HCT116 (cell line): ENCODE measurements at regions not wholly inside any gene's neighbourhood (a gene's known extent, or its start where the extent isn't known, plus 50 kb on each side); places are given as distances from the start of the nearest gene placed in this dataset.

ENCODE experiments used
- ATAC-seq: fragments of 200-7000 bp; cut with Tn5 transposase; 2 replicates; pipeline ENCODE4 v1.9.1; 2020; ENCODE audit warnings: mild to moderate bottlenecking, moderate library complexity
- BruUV-seq: library from RNA; stranded (reverse); fragments of 400-500 nt; replicated peaks from 2 replicates; lab custom pipeline; 2021; lab: Mats Ljungman, UMichigan
- CTCF ChIA-PET: fragments of 300-600 bp; sonication (Branson Sonifier 250); formaldehyde crosslinking; loops from one replicate; lab custom pipeline; 2021; ENCODE audit warnings: antibody characterized with exemption; lab: Charles Lee
- POLR2A ChIA-PET: fragments of 300-600, 350-600 bp; sonication (Branson Sonifier 250); formaldehyde crosslinking; loops from one replicate; lab custom pipeline; 2021; ENCODE audit warnings: antibody characterized with exemption; lab: Charles Lee
- RAD21 ChIA-PET, 2 experiments: fragments of 300-600 bp; sonication (Branson Sonifier 250); formaldehyde crosslinking; loops; one replicate each; lab custom pipeline; 2023; ENCODE audit warnings: low total read pairs in 2 of 2; ENCODE audit not compliant: uncharacterized antibody in 2 of 2, unreplicated experiment in 2 of 2, low non-redundant PET in 1 of 2; lab: Charles Lee
- DNase-seq: peaks from one replicate; pipeline ENCODE4 v3.0.0-alpha.2; 2010; ENCODE audit warnings: low read depth, low spot score
- H2AFZ ChIP-seq: fragments of 200-600 bp; shearing (Covaris generic), sonication (generic); 2 replicates; pipeline ENCODE4 v1.6.1; 2017; ENCODE audit warnings: low read depth, mixed run types, mixed read lengths, antibody characterized with exemption, low read length; ENCODE audit not compliant: poor library complexity, severe bottlenecking
- H3K27ac ChIP-seq: 2 replicates; pipeline ENCODE4 v1.5.1; 2012; ENCODE audit warnings: low read depth, low read length
- H3K27me3 ChIP-seq: fragments of 200-600 bp; sonication (generic); 2 replicates; pipeline ENCODE4 v1.6.1; 2016; ENCODE audit warnings: mixed run types, low read length, mixed read lengths; ENCODE audit not compliant: insufficient read depth
- H3K36me3 ChIP-seq, 2 experiments: fragments of 200-500 bp in 1 of 2; fragments of 200-600 bp in 1 of 2; sonication (Bioruptor generic) in 1 of 2; sonication (generic) in 1 of 2; 2 replicates each; pipeline versions ENCODE4 v1.5.1 to v1.6.1; 2014 to 2016; ENCODE audit warnings: low read length in 2 of 2, inconsistent platforms in 1 of 2, mixed read lengths in 1 of 2, mixed run types in 1 of 2; ENCODE audit not compliant: insufficient read depth in 2 of 2, control insufficient read depth in 1 of 2
- H3K4me1 ChIP-seq, 2 experiments: fragments of 200-600 bp in 1 of 2; sonication (generic) in 1 of 2; 2 replicates each; pipeline versions ENCODE4 v1.5.1 to v1.6.1; 2012 to 2017; ENCODE audit warnings: low read length in 2 of 2, inconsistent platforms in 1 of 2, mild to moderate bottlenecking in 1 of 2, mixed read lengths in 1 of 2, mixed run types in 1 of 2, moderate library complexity in 1 of 2; ENCODE audit not compliant: insufficient read depth in 2 of 2, control insufficient read depth in 1 of 2
- H3K4me2 ChIP-seq: fragments of 200-600 bp; sonication (generic); 2 replicates; pipeline ENCODE4 v1.6.1; 2017; ENCODE audit warnings: mixed run types, low read length, mixed read lengths
- H3K4me3 ChIP-seq, 2 experiments: fragments of 200-600 bp in 1 of 2; sonication (generic) in 1 of 2; replicated peaks in 1 of 2; 2 replicates each; pipeline ENCODE4 v1.5.1; 2011 to 2016; ENCODE audit warnings: low read length in 2 of 2, control low read depth in 1 of 2, low read depth in 1 of 2, mild to moderate bottlenecking in 1 of 2, mixed read lengths in 1 of 2, mixed run types in 1 of 2
- H3K79me2 ChIP-seq: fragments of 200-600 bp; sonication (generic); 2 replicates; pipeline ENCODE4 v1.6.1; 2017; ENCODE audit warnings: mild to moderate bottlenecking, mixed run types, low read length, moderate library complexity, mixed read lengths; ENCODE audit not compliant: insufficient read depth
- H3K9ac ChIP-seq: fragments of 200-600 bp; sonication (generic); 2 replicates; pipeline ENCODE4 v1.6.1; 2016; ENCODE audit warnings: low read length, mixed read lengths
- H3K9me2 ChIP-seq: fragments of 200-600 bp; sonication (generic), shearing (Covaris generic); 2 replicates; pipeline ENCODE4 v1.6.1; 2017; ENCODE audit warnings: mixed run types, mild to moderate bottlenecking, moderate library complexity; ENCODE audit not compliant: insufficient read depth
- H3K9me3 ChIP-seq, 2 experiments: fragments of 200-500 bp in 1 of 2; fragments of 200-600 bp in 1 of 2; sonication (Bioruptor generic) in 1 of 2; sonication (generic) in 1 of 2; 2 replicates each; pipeline ENCODE4 v1.6.1; 2014 to 2017; ENCODE audit warnings: low read length in 2 of 2, mixed read lengths in 2 of 2, inconsistent platforms in 1 of 2, low read depth in 1 of 2, mild to moderate bottlenecking in 1 of 2, mixed run types in 1 of 2, moderate library complexity in 1 of 2; ENCODE audit not compliant: control insufficient read depth in 1 of 2, insufficient read depth in 1 of 2
- H4K20me1 ChIP-seq: fragments of 200-600 bp; sonication (generic), shearing (Covaris generic); 2 replicates; pipeline ENCODE4 v1.6.1; 2017; ENCODE audit warnings: mixed run types, mild to moderate bottlenecking, moderate library complexity; ENCODE audit not compliant: insufficient read depth
- CEBPB ChIP-seq: IDR thresholded peaks from 2 replicates; pipeline ENCODE4 v1.6.1; 2012; ENCODE audit warnings: low read depth
- EGR1 ChIP-seq: IDR thresholded peaks from 2 replicates; pipeline ENCODE4 v1.6.1; 2012; ENCODE audit warnings: low read depth
- ELF1 ChIP-seq: IDR thresholded peaks from 2 replicates; pipeline ENCODE4 v1.6.1; 2012; ENCODE audit warnings: low read depth, borderline replicate concordance
- JUND ChIP-seq: IDR thresholded peaks from 2 replicates; pipeline ENCODE4 v1.6.1; 2012
- POLR2AphosphoS5 ChIP-seq: IDR thresholded peaks from 2 replicates; pipeline ENCODE4 v1.6.1; 2011; ENCODE audit warnings: mild to moderate bottlenecking, low read depth, low read length, moderate library complexity
- RAD21 ChIP-seq: IDR thresholded peaks from 2 replicates; pipeline ENCODE4 v1.6.1; 2012; ENCODE audit warnings: low read depth, mild to moderate bottlenecking
- SP1 ChIP-seq: IDR thresholded peaks from 2 replicates; pipeline ENCODE4 v1.6.1; 2012; ENCODE audit warnings: low read depth
- YY1 ChIP-seq: IDR thresholded peaks from 2 replicates; pipeline ENCODE4 v1.6.1; 2011; ENCODE audit warnings: low read length, low read depth, moderate library complexity, mild to moderate bottlenecking; ENCODE audit not compliant: insufficient replicate concordance; ENCODE audit errors: extremely low read depth
- intact Hi-C: fragments of 100-400 bp; cut with micrococcal nuclease; formaldehyde crosslinking; loops from 2 replicates; pipeline ENCODE4 v1.10.0; 2022
- TF ChIP-seq, protein P1 (sequence below): IDR thresholded peaks from 2 replicates; pipeline ENCODE4 v1.6.1; 2012; ENCODE audit warnings: low read depth
- TF ChIP-seq, protein P2 (sequence below): IDR thresholded peaks from 2 replicates; pipeline ENCODE4 v1.6.1; 2012
- TF ChIP-seq, protein P3 (sequence below), 3 experiments: fragments of 200-600 bp in 1 of 3; sonication (generic) in 1 of 3; IDR thresholded peaks in 2 of 3; conservative IDR thresholded peaks in 1 of 3; 2 replicates each; pipeline ENCODE4 v1.5.1; 2012 to 2017; ENCODE audit warnings: low read depth in 2 of 3, low read length in 2 of 3, antibody characterized with exemption in 1 of 3, borderline replicate concordance in 1 of 3, control low read depth in 1 of 3, mild to moderate bottlenecking in 1 of 3, mixed read lengths in 1 of 3, mixed run types in 1 of 3, moderate library complexity in 1 of 3; ENCODE audit not compliant: insufficient read depth in 1 of 3

DNA sequence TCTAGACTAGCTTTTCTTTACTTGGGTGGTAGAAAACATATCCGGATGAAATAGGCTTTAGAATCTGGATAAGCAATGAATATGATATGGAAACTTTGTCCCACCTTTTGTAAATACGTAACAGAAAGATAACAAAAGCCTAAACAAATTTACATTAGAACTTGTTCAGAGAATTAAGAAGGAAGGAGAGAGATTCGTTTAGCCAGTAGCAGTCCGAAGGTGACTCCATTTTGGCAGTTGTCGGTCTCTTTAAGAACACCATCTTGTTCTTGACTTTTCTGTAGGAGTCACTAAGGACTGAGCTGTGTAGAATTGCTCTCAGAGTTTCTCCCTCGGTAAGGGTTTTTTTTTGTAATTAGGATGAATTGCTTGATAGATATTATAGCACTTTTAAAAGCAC, 475.1 kb downstream of the PCNX1 start:
- POLR2A ChIA-PET = no interaction called here
- no peak overlapping the region for H3K4me2 ChIP-seq
- TF ChIP-seq, protein P1, sequence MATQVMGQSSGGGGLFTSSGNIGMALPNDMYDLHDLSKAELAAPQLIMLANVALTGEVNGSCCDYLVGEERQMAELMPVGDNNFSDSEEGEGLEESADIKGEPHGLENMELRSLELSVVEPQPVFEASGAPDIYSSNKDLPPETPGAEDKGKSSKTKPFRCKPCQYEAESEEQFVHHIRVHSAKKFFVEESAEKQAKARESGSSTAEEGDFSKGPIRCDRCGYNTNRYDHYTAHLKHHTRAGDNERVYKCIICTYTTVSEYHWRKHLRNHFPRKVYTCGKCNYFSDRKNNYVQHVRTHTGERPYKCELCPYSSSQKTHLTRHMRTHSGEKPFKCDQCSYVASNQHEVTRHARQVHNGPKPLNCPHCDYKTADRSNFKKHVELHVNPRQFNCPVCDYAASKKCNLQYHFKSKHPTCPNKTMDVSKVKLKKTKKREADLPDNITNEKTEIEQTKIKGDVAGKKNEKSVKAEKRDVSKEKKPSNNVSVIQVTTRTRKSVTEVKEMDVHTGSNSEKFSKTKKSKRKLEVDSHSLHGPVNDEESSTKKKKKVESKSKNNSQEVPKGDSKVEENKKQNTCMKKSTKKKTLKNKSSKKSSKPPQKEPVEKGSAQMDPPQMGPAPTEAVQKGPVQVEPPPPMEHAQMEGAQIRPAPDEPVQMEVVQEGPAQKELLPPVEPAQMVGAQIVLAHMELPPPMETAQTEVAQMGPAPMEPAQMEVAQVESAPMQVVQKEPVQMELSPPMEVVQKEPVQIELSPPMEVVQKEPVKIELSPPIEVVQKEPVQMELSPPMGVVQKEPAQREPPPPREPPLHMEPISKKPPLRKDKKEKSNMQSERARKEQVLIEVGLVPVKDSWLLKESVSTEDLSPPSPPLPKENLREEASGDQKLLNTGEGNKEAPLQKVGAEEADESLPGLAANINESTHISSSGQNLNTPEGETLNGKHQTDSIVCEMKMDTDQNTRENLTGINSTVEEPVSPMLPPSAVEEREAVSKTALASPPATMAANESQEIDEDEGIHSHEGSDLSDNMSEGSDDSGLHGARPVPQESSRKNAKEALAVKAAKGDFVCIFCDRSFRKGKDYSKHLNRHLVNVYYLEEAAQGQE = no peak
- no peak for TF ChIP-seq CEBPB
- no peak for TF ChIP-seq YY1
- no peak for TF ChIP-seq EGR1
- TF ChIP-seq JUND = no peak
- TF ChIP-seq, all 23 proteins: peak for 0
- no peak for DNase-seq
- no peak for ATAC-seq
- Histone ChIP-seq H3K9me3 (no peaks in the 10 kb centered on the region), H3K9ac (no peak overlapping the region), H3K4me1 (peaks cover 0 to 4% of the 10 kb centered on the region in 2 experiments; a peak in 1 of 4 replicates), H3K4me3 (no peak overlapping the region), H3K9me2 (no peaks in the 10 kb centered on the region), H3K27ac (no peak overlapping the region), H3K36me3 (no peaks in the 10 kb centered on the region), H4K20me1 (0 out of 2 replicates have a peak, but pooled peaks cover 3% of the 10 kb centered on the region), H3K79me2 (peaks cover 37% of the 10 kb centered on the region), H3K27me3 (no peaks in the 10 kb centered on the region), H2AFZ (no peak overlapping the region)
- BruUV-seq = no TSS peak
- CTCF ChIA-PET = no interaction called here
- intact Hi-C loops = no loop called here
- RAD21 ChIA-PET = no interaction called here

DNA sequence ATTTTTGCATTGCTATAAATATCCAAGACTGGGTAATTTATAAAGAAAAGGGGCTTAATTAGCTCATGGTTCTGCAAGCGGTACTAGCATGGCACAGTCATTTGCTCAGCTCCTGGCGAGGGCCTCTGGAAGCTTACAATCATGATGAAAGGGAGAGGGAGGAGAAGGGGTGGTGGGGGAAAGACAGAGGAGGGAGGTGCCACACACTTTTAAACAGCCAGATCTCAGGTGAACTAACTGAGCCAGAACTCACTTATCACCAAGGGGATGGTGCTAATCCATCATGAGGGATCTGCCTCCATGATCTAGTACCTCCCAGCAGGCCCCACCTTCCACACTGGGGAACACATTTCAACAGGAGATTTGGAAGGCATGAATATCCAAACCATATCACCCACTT, 476.3 kb downstream of the PCNX1 start:
- DNase-seq (no peak), ATAC-seq (no peak)
- no peaks in the 10 kb centered on the region for H3K27me3 ChIP-seq
- no peak overlapping the region for H2AFZ ChIP-seq
- H3K36me3 ChIP-seq = no peaks in the 10 kb centered on the region
- H3K4me1 ChIP-seq = peaks cover 0 to 6% of the 10 kb centered on the region in 2 experiments; a peak in 1 of 4 replicates
- no peaks in the 10 kb centered on the region for H3K9me2 ChIP-seq
- RAD21 ChIA-PET = no interaction called here
- H3K9ac ChIP-seq = no peak overlapping the region
- peaks cover 32% of the 10 kb centered on the region for H3K79me2 ChIP-seq
- CTCF ChIA-PET = no interaction called here
- BruUV-seq = no TSS peak
- POLR2A ChIA-PET = no interaction called here
- H4K20me1 ChIP-seq = 0 out of 2 replicates have a peak, but pooled peaks cover 3% of the 10 kb centered on the region
- H3K27ac ChIP-seq = no peak overlapping the region
- no peak overlapping the region for H3K4me3 ChIP-seq
- intact Hi-C loops = no loop called here
- H3K4me2 ChIP-seq = no peak overlapping the region
- H3K9me3 ChIP-seq = no peaks in the 10 kb centered on the region
- TF ChIP-seq, protein P1 = no peak
- TF ChIP-seq, protein P2, sequence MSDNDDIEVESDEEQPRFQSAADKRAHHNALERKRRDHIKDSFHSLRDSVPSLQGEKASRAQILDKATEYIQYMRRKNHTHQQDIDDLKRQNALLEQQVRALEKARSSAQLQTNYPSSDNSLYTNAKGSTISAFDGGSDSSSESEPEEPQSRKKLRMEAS = no peak
- no peak for TF ChIP-seq POLR2AphosphoS5
- TF ChIP-seq ELF1 = no peak
- no peak for TF ChIP-seq SP1
- TF ChIP-seq RAD21 = no peak
- TF ChIP-seq, protein P3, sequence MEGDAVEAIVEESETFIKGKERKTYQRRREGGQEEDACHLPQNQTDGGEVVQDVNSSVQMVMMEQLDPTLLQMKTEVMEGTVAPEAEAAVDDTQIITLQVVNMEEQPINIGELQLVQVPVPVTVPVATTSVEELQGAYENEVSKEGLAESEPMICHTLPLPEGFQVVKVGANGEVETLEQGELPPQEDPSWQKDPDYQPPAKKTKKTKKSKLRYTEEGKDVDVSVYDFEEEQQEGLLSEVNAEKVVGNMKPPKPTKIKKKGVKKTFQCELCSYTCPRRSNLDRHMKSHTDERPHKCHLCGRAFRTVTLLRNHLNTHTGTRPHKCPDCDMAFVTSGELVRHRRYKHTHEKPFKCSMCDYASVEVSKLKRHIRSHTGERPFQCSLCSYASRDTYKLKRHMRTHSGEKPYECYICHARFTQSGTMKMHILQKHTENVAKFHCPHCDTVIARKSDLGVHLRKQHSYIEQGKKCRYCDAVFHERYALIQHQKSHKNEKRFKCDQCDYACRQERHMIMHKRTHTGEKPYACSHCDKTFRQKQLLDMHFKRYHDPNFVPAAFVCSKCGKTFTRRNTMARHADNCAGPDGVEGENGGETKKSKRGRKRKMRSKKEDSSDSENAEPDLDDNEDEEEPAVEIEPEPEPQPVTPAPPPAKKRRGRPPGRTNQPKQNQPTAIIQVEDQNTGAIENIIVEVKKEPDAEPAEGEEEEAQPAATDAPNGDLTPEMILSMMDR (IDR thresholded peaks at IDR 0.05 in 2 of 3, conservative IDR thresholded peaks at IDR 0.05 in 1 of 3; ENCODE audit: borderline replicate concordance in 1 of 3, insufficient read depth in 1 of 3, low read depth in 2 of 3, low read length in 2 of 3) = no peak
